ENCODE measurements at regions not wholly inside any gene's neighbourhood (a gene's known extent, or its start where the extent isn't known, plus 50 kb on each side); places are given as distances from the start of the nearest gene placed in this dataset.
"Not testable (repeated sequence)": the region's sequence is repeated elsewhere in the genome, so short reads cannot be mapped to it uniquely, and the experiment has no call there.

DNA sequence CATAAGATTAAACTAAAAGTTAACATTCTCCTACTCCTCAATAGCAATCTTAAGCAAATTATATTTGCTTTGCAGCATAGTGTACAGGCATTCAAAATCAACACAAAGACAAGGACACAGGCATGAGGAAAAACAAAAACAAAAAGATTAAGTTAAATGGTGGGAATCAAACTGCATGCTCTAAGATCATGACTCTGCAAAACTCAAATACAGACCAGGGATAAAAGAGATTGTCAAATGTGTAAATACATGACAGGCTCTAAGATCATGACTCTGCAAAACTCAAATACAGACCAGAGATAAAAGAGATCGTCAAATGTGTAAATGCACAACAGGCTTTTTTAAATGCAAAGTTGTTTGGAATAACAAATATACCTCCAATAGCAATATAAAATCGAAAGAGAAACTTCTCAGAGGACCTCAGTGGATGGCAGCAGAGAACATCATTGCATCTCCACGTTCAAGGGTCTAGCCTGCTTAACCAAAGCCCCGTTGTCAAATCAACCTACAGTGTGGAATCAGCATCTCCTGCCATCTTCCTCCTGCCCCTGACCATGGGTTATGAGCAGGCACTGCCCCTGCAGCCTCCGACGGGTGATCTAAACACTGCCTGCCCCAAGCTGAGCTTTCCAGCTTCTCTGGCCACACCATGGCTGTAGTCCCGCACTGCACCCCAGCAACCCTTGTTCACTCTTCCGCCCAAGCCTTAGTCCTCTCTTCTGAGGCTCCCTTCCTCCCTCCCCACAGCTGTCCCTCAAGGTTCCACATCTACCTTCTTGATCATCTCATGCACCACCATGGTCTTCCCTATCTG lies 446.1 kb downstream of the SOX9 start:
- no peak for DNase-seq

DNA sequence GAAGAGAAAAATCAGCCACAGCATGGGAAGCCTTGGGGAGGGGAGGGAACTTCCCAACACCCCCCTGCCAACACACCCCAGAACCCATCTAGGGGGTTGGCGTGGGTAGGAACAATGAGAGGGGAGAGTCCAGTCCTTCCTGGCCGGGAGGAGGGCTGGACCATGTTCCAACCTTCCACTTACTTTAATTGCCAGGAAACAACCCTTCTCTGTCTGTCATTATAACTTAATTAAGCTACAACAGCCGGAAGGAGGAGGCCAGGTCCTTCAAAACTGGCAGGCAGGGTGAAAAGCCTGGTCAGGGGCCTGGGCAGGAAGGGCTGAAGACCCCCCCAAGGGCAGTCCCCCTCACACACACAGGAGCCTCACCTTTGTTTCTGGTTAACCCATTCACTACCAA lies 447.0 kb downstream of the SOX9 start:
- DNase-seq = no peak

DNA sequence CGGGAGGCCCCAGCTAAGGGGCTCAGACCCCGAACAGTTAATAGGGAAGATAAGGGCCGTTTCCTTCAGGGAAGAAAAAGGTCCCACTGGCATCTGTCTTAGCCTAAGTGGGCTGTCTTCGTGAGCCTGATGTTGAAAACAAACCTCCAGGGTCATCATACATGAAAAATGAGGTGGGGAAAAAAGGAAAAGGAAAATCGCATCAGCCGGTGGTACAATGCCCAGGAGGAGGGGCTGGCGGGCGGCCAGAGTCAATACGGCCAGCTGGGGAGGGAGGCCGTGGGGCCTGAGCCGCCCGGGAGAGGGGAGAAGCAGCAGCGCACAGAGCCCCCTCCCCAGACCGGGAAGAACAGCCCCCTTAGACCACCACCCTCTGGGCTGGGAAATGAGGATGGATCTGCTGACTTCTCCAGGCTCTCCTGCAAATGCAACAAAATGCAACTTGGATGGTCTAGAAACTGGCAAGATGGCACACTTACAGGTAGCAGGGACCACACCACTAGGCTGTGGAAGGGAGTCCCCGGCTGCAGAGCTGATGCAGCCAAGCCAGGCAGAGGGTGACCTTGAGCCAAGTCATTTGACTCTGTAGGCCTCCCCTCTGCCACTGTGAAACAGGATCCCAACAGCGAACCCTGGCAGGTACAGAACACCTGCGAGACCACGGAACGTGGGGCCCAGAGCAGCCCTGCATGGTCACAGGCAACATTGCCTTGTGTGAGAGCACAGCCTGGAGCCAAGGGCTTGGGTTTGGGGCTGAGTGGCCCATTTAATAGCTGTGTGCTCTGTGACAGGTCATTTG lies 448.5 kb downstream of the SOX9 start:
- no peak for DNase-seq

DNA sequence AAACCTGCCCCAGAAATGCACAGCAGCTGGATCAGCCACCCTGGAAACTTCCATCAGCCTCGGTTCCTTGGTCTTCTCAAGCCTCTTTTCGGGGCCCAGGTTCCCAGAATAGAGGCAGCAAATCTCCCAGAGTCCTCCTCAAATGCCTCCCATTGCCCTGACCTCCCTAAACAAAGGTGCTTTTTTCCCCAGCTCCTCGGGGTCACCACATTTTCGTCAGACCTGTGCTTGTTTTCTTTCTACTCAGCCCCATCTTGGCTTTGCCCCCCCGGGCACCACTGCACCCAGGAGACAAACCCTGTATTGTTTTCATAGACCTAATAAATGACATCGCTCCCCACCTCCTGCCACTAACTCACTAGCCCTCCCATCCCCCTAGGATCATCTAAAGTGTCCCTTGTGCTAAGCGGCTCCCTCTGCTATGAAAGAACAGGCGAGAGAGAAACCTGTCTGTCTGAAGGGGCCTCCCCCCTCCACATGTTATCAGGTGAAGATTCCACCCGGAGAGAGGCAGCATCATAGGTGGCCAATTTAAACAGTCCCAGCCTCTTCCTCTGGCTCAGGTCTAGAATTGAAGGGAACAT lies 451.1 kb downstream of the SOX9 start:
- no peak for DNase-seq

DNA sequence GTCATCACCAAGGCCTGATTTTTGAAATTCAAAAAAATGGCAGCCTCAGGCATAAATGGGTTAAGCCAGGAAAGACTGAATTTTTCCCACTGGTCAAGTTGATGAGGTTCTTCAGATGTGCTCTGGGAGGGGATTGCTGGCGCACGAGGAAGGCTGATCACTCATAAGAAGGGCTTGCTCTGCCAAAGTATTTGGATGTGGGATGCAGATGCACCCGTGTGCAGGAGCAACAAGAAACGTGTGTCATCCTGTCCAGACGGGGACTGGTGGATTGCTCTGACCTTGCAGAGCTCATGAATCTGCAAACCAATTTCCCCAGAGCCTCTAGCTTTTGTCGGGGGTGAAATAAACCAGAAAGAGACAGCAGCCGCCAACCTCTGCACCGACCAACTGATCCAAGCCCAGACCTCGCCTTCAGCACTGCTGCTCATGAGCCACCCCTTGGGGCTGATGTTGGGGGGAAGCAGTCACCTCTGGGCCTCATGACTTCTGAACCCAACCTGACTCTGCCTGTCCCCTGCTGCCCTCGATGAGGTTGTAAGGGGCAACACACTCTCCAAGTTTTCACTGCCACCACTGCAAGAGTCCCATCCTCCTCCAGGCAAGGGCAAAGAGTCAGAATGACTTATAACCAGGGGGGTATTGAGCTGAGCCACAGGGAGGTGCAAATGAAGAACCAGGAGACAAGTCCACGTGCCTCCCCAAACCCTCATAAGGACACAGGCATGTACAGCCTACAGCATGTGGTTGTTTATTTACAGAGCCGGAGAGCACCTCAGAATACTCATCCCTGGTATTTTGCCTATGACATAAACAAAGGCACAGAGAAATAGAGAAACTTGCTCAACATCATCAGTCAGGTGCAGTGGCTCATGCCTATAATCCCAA lies 452.0 kb downstream of the SOX9 start:
- DNase-seq = no peak

DNA sequence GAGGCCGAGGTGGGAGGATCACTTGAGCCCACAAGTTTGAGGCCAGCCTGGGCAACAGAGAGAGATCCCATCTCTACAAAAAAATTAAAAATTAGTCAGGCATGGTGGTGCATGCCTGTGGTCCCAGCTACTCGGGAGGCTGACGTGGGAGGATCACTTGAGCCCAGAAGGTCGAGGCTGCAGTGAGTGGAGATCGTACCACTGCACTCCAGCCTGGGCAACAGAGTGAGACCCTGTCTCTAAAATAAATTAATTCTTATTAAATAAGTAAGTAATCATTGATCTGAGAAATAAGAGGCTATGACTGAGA lies 452.6 kb downstream of the SOX9 start:
- not testable (repeated sequence) for DNase-seq

DNA sequence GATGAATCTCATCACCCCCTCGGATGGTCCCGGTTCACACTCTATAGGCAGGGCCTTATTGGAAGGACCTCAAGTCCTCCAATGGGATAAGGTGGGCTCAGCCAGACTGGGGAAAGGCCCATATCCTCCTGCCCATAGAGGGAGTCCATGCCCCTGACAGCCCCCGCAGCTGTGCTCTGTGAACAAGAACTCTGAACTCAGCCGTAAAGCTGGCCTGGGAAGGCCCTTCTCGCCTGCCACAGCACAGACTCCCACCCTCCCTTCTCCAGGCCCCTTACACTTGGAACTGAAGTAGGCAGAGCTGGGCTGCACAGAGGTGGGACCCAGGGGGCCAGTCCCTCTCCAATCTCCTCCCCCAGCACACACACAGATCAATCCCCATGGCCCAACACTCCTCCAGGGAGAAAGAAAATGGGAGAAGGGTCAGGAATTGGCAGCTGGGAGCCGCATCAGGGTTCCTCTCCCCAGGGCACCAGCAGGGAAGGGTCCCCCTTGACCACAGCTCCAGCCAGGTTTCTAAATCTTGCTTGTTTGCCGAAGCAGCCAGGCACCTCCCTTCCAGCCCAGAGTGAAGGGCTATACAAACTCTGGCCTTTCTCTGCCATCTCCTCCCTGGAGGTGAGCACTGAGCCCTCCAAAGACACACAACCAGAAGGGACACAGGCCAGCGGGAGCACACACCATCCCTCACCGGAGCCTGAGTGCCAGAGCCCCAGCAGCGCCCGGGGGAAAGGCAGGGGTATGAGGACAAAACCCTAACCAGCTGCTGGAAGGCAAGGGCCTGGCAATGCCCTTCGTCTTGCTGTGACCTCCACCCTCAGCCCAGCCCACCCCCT lies 454.1 kb downstream of the SOX9 start:
- DNase-seq = no peak

DNA sequence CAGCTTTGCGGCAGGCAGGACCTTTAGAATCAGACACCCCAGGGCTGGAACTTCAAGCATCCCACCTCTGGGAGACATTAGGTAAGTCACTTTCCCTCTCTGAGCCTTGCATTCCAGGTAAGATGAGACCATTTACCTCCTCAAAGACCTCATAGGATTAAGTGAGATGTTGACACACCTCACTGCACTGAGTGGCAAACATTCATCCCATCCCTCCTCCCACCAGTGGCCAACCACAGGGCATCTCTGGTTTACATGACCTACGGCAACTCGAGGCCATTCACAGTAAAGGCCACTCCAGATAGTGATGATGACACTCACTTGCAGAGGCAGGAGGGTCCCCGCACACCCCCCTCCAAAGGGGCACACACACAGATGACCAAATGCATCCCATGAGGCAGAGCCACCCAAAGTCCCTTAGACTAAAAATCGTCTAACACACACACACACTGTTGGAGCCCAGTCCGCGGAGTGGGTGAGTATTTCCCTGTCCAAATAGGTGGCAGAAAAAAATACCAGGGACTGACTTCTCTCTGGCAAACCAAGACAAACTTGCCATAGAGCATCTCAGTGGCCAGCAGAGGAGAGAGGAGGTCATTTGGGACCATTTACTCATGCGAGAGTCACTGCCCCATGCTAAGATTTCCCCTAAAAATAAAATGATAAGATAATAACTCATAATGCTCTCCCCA lies 454.9 kb downstream of the SOX9 start:
- DNase-seq = no peak

DNA sequence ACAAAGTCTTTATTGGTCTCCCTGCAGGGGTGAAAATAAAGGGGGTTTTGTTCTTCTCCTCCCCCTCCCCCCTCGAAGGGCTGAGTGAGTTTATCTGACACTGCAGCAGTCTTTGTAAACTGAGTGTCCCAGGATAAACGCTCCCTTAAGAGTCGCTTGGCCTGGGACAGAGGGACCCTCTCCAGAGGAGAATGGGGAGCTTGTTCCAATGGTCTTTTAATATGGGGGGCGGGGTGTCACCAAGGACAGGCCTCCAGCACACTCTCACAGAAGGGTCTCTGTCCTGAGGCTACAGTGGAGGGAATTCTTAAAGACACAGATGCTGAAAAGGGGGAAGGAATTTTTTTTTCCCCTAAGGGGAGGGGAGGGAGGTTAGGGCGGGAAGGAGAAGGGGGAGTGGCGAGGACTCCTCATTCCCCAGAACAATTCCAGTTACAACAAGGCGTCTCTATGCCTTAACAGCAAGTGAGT lies 455.5 kb downstream of the SOX9 start:
- DNase-seq = no peak

DNA sequence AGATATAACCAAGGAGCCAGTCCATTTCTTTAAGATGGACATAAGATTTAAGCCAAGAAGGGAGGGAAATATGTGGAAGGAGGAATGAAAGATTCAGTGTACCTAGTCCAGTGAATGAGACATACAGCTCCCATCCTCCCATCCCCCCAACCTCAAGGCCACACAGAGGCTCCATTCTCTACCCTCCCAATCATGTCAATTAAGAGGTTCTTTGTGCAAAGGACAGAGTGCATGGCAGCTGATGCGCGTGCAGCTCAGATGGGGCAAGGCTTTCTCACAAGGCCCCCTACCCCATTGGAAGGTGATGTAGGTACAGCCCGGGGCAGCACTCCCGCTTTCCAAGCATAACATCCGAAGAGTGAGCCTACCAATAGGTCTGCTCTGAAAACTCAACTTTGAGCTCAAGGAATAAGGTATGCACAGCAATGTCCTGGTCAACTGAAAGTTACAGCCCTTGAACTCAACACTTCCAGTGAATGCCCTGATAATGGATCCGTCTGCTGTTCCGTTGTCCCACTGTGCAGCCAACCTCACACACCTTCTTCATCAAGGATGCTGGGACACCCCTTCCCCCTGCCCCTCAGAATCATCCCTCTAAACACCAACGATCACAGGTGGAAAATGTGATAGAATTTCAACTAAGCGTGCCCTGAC lies 458.1 kb downstream of the SOX9 start:
- DNase-seq = no peak

DNA sequence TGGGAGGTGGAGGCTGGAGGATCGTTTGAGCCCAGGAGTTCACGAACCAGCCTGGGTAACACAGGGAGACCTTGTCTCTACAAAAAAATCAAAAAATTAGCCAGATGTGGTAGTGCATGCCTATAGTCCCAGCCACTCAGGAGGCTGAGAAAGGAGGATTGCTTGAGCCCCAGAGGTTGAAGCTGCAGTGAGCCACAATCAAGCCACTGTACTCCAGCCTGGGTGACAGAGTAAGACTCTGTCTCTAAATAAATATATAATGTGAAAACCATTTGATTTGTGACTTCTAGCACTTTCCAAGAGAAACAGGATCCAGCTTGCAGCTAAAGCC lies 459.1 kb downstream of the SOX9 start:
- DNase-seq = no peak

DNA sequence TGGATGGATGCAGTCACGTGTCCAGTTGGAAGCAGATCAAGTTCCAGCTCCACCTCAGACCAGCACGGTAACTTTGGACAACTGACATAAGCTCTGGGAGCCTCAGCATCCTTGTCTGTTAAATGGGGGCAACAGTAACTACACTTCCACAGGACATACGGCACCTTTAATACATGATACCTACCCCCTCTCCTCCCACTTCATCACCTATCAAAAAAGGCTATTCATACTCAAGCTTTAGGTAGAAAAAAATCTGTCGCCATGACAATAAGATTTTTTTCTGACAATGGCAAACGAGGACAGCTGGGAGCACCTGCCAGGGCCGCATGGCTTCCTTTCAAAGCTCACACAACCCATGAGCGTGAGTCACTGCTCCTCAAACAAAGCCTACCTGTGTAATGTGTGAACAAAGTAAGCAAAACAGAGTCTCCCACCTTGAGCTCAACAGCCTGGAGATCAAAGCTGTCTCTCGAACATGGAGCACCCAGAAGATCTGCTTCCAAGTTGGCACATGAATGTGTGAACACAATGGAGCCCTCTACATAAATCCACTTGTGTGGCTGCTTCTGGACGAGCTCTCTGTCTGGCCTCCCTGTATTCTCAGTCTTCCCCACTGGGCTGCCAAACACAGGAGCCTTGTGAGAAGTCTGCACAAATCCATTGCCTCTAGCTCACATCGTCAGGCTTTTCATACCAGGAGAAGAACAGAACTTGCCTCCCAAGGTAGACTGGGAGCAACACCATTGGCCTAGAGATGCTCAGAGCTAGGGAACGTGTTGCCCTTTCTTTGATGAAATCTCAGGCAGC lies 459.7 kb downstream of the SOX9 start:
- no peak for DNase-seq

DNA sequence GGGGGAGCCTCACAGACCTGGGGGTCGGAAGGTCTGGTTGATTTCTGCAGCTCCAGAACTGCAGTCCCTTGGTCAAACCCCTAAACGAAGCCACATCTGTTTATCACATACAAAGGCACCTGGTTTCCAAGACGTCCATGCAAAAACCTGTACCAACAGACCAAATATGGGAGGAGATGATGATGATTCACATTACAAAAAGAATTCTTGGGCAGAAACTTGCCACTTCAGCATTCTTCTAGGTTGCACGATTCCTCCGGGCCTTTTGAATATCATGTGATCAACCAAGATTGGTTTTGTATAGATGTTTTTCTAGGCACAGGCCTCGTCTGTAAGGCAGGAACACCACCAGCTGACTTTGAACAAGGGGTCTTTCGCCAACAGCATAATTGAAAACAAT lies 466.3 kb downstream of the SOX9 start:
- no peak for DNase-seq

DNA sequence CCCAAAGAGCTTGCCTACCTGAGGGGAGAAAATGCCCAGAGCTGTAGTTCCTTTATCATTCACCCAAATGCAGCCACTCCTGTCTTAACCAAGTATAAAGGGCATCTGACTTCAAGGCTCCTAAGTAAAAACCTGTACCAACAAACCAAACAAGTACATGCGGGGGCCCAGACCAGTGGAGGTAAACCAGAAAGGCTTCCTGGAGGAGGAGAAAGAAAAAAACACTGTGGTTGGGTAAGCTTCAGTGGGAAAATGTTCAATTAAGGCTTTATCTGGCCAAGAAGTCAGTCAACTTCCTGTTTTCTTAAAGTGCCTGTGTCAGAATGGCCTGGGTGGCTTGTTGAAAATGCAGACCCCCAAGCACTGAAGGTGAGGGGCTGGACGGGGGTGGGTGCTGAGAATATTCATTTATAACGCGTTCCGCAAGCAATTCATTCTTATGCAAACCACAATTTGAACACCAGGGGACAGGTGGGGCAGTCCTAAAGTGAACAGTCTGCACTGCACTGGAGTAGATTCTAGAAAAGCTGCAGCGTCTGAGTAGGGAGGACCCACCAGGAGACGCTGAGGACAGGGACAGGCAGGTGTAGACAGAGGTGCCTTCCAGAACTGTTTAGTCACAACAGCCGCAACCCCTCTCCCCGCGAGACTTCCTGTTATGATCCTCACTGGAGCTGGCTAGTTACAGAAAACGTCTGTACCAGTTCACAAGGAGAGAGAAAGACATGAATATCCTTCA lies 467.1 kb downstream of the SOX9 start:
- no peak for DNase-seq

DNA sequence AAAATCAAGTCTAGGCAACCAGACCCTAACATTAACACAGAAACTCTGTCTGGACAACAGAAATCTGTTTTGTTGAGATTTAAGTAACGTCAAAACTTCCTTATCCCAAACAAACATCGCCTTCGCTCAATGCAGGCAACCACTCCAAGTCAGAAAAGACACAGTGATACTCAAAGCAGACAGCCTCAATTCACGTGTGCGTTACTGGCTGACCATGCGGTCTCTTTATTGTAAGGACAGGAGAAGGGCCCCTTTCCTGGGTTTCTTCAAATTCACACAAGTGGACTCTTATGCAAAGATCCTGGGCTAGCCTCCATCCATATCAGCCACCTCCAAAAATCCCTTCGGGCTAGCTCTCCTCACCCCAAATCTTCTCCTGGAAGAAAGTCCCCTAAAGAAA lies 467.7 kb downstream of the SOX9 start:
- no peak for DNase-seq

DNA sequence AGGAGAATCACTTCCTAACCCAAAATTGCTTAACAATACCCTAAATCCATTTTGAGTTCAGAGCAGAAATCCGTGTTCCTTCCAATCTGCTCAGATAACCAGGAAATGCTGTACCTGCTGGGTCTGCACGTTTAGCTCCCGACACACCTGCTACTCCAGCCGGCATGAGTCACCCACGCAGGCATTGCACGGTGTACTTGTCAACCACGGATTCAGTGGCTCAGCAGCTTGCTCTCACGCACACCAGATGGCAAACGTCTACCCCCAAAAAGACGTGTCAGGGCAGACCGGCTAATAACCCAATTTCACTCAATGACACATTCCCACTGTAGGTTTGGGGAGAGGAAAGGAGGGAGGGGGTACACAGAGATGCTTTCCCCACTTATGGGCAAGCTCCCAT lies 468.1 kb downstream of the SOX9 start:
- DNase-seq = no peak

DNA sequence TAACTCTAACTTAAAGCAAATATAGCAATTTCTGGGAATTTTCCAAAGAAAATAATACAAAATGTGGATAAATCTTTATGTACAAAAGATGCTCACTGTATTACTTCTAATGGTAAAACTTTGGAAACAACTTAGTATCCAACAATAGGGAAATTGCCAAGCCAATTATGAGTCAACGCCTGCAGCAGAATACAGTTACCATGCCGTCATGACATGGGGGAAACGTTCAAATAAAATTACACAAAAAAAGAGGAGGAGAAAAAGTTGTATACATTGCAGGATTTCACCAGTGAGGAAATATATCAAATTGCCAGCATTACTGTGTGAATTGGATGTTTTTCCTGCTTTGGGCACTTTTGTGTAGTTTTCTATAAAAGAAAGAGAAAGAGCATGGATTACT lies 469.6 kb downstream of the SOX9 start:
- no peak for DNase-seq

DNA sequence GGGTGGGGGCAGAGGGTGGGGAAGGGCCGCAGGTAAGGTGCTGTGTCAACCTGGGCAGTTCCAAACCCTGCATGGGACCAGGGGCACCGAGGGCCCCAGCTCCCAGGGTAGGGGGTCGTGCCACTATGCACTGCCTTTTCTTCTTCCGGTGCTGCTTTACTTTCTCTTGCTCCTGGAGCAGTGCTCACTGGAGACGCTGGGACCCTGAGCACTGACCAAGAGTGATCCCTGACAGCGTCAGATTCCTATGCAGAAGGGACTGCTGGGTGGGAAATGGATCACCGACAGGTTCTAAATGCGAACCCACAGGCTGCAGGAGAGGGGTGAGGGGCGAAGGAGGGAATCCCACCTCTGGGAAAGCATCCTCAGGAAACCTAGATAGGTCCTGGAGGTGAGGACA lies 470.1 kb downstream of the SOX9 start:
- no peak for DNase-seq

Data from CD4-positive, alpha-beta T cell treated with Interleukin-1 beta for 1 hour (primary cell).